ENCODE measurements at regions not wholly inside any gene's neighbourhood (a gene's known extent, or its start where the extent isn't known, plus 50 kb on each side); places are given as distances from the start of the nearest gene placed in this dataset.

DNA sequence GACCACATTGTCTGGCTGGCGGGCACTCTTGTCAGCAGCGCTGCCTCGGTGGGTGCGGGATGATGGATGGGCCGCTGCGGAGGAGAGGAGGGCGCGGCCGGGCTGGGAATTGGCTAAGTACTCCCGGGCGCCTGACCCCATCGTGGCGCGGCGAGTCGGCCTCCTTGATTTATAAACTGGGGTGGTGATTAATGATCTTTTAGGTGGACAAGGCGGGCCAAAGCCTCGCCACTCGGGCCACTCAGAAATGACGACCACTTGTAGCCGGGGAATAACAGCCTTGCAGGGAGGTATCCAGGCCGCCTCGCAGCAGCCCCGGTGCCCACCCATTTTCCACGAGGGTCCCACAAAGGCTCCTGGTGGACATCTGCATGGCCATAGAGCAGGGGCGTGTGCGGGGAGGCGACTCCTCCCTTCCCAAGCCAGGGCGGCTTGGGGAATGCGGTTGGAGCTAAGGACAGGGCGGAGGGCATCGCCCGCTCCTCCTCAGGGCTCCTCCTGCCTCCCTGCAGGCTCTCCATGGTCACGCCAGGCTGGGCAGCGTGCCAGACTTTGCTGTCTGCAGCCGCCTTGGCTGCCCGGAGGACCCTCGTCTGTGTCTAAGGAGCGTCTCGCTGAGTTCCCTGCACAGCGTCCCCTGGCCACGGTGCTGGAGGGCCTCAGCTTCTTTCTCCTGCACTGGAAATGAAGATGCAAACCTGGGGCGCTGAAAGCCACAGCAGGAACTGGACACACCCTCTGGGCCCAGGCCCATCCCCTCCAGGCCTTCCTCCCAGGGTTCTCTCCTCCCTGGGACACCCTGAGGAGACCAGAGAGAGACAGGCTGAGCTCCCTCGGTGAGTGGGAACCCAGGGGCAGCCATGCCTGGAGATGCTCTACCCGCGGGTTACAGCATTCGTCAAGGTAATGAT, 287.4 kb upstream of the IRX4 start:
- Histone ChIP-seq H3K27me3 (ENCODE audit: control insufficient read depth, insufficient read depth, low read length) (no peaks in the 10 kb centered on the region), H3K4me3 (ENCODE audit: low read depth, low read length) (no peak overlapping the region), H3K36me3 (ENCODE audit: control insufficient read depth, insufficient read depth, low read length) (no peaks in the 10 kb centered on the region)
- FAIRE-seq: no peak
- DNase-seq (ENCODE audit: low read depth): no peak
- TF ChIP-seq, protein P1, sequence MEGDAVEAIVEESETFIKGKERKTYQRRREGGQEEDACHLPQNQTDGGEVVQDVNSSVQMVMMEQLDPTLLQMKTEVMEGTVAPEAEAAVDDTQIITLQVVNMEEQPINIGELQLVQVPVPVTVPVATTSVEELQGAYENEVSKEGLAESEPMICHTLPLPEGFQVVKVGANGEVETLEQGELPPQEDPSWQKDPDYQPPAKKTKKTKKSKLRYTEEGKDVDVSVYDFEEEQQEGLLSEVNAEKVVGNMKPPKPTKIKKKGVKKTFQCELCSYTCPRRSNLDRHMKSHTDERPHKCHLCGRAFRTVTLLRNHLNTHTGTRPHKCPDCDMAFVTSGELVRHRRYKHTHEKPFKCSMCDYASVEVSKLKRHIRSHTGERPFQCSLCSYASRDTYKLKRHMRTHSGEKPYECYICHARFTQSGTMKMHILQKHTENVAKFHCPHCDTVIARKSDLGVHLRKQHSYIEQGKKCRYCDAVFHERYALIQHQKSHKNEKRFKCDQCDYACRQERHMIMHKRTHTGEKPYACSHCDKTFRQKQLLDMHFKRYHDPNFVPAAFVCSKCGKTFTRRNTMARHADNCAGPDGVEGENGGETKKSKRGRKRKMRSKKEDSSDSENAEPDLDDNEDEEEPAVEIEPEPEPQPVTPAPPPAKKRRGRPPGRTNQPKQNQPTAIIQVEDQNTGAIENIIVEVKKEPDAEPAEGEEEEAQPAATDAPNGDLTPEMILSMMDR (IDR thresholded peaks at IDR 0.05; ENCODE audit: insufficient read depth, low read length, severe bottlenecking): no peak

DNA sequence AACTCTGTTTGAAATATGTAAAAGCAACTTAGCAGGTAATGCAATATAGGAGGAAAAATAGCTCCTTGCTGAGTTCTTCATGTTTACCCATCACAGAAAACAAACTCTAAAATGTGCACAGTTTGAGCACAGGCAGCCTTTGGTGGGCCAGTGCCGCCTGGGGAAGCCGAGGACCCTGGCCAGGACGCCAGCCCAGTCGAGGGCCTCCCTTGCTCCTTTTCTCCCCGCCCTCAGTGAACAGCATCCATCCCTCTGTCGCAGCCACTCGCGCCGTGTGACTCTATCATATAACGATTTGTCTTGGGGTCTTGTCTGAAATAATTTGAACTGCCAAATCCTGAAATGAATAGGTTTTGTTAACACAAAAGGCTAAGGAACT, 286.7 kb upstream of the IRX4 start:
- Histone ChIP-seq H3K36me3 (ENCODE audit: control insufficient read depth, insufficient read depth, low read length) (no peaks in the 10 kb centered on the region), H3K27me3 (ENCODE audit: control insufficient read depth, insufficient read depth, low read length) (no peaks in the 10 kb centered on the region), H3K4me3 (ENCODE audit: low read depth, low read length) (no peak overlapping the region)
- no peak for FAIRE-seq
- no peak for DNase-seq (ENCODE audit: low read depth)
- TF ChIP-seq, protein P1 (IDR thresholded peaks at IDR 0.05; ENCODE audit: insufficient read depth, low read length, severe bottlenecking): no peak

DNA sequence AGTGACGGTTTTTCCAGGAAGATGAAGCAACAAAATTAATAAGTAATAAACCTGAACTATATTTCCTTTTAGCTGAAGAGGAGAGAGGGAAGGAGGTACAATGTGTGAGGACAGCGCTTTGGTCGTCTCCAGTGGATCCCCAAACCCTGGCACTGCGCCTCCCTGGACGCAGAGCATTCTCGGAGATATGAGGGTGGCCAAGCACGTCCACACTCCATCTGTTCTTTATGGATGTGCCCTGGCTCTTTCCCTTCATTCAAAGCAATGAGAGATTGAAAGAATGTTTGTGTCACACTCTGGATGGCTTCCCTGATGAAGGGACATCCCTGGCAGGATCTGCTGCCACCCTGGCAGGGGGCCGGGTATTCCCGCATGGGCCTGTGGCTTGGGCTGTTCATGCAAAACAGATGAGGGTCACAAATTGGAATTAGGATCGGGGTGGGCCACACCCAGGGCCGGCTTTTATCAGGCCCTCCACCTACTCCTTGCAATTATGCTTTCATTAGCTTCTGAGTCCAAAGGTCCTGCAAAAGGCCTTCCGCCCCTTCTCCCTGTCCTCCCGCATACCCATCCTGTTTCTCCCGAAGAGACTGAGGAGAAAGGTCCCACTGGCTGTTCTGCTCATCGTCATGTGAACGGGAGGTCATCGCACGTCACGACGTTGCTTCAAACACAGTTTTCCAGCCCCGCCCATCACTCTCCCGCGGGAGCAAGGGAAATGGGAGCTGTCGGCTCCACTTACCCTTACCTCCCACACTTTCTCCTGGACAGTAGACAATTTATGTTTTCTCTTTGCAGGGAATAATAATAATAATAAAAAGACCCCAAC, 286.1 kb upstream of the IRX4 start:
- Histone ChIP-seq H3K27me3 (ENCODE audit: control insufficient read depth, insufficient read depth, low read length) (no peaks in the 10 kb centered on the region), H3K4me3 (ENCODE audit: low read depth, low read length) (no peak overlapping the region), H3K36me3 (ENCODE audit: control insufficient read depth, insufficient read depth, low read length) (no peaks in the 10 kb centered on the region)
- TF ChIP-seq, protein P1 (IDR thresholded peaks at IDR 0.05; ENCODE audit: insufficient read depth, low read length, severe bottlenecking): no peak
- FAIRE-seq: no peak
- DNase-seq (ENCODE audit: low read depth): no peak

DNA sequence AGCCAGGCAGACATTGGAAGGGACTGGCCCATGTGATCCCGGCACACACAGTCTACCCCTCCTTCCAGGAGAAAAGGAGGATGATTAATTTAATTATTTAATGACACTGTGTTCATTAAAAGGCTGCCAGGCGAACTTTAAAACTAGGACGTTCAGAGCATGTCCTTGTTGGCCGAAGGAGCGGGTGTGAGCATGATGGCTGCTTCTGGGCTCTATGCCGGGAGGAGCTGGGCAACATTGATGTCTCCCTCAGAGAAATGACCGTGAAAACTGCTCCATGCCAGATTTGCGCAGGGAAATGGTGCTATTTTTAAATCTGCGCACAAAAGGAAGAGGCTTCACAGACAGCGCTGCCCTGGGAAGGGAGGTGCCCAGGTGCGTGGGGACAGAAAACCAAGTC, 284.9 kb upstream of the IRX4 start:
- TF ChIP-seq, protein P1 (IDR thresholded peaks at IDR 0.05; ENCODE audit: insufficient read depth, low read length, severe bottlenecking): no peak
- no peak for DNase-seq (ENCODE audit: low read depth)
- H3K27me3 ChIP-seq (ENCODE audit: control insufficient read depth, insufficient read depth, low read length): no peaks in the 10 kb centered on the region
- H3K4me3 ChIP-seq (ENCODE audit: low read depth, low read length): no peak overlapping the region
- H3K36me3 ChIP-seq (ENCODE audit: control insufficient read depth, insufficient read depth, low read length): no peaks in the 10 kb centered on the region
- no peak for FAIRE-seq

DNA sequence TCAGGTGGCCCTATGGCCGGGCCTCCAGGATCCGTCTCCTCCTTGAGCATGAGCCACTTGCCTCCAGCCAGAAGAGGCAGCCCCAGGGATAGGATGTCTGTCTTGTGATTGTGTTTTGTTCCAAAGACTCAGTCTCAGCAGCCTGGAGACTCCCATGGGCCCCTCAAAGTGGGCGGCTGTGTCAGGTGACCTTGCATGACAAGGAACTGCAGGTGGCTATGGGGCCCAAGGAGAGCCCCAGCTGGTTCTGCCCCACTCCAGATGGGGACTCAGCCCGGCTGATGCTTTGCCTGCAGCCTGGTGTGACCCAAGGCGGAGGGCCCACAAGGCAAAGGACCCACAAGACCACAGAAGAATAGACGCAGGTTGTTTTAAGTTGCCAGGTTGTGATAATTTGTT, 284.3 kb upstream of the IRX4 start:
- Histone ChIP-seq H3K27me3 (ENCODE audit: control insufficient read depth, insufficient read depth, low read length) (no peaks in the 10 kb centered on the region), H3K4me3 (ENCODE audit: low read depth, low read length) (no peak overlapping the region), H3K36me3 (ENCODE audit: control insufficient read depth, insufficient read depth, low read length) (no peaks in the 10 kb centered on the region)
- DNase-seq (ENCODE audit: low read depth) (no peak), FAIRE-seq (no peak)
- TF ChIP-seq, protein P1 (IDR thresholded peaks at IDR 0.05; ENCODE audit: insufficient read depth, low read length, severe bottlenecking): no peak
